SU-DHL-6 (cell line): ENCODE measurements at regions not wholly inside any gene's neighbourhood (a gene's known extent, or its start where the extent isn't known, plus 50 kb on each side); places are given as distances from the start of the nearest gene placed in this dataset.

Source experiments
- H2AFZ ChIP-seq: fragments of 200-600 bp; sonication (generic); 2 replicates; pipeline ENCODE4 v1.6.1; 2014; ENCODE audit warnings: low read depth, mild to moderate bottlenecking, moderate library complexity, mixed read lengths, antibody characterized with exemption, low read length; ENCODE audit not compliant: severe bottlenecking
- H3F3A ChIP-seq: fragments of 200-600 bp; shearing (Covaris generic); 2 replicates; pipeline ENCODE4 v1.6.0; 2016; ENCODE audit warnings: antibody characterized with exemption, mild to moderate bottlenecking; ENCODE audit not compliant: insufficient read depth
- H3K27ac ChIP-seq: fragments of 200-600 bp; sonication (generic); 2 replicates; pipeline ENCODE4 v1.5.1; 2016; ENCODE audit warnings: low read depth, mild to moderate bottlenecking, low read length, moderate library complexity, mixed read lengths
- H3K27me3 ChIP-seq: fragments of 200-600 bp; sonication (generic), shearing (Covaris generic); 2 replicates; pipeline ENCODE4 v1.6.0; 2014; ENCODE audit warnings: mild to moderate bottlenecking, low read length
- H3K36me3 ChIP-seq: fragments of 200-600 bp; sonication (generic); 2 replicates; pipeline ENCODE4 v1.6.1; 2014; ENCODE audit warnings: mild to moderate bottlenecking, low read length, mixed read lengths
- H3K4me2 ChIP-seq: fragments of 300-600, 200-600 bp; shearing (Covaris generic), sonication (generic); 2 replicates; pipeline ENCODE4 v1.6.0; 2014; ENCODE audit warnings: low read length, low read depth, mild to moderate bottlenecking; ENCODE audit not compliant: poor library complexity, severe bottlenecking
- H3K4me3 ChIP-seq: fragments of 200-600 bp; sonication (generic); 2 replicates; pipeline ENCODE4 v1.5.1; 2014; ENCODE audit warnings: antibody characterized with exemption, low read length, mild to moderate bottlenecking, mixed read lengths; ENCODE audit not compliant: insufficient read depth, poor library complexity, severe bottlenecking
- H3K79me2 ChIP-seq: fragments of 200-600 bp; sonication (generic); 2 replicates; pipeline ENCODE4 v1.6.1; 2014; ENCODE audit warnings: mild to moderate bottlenecking, low read length, moderate library complexity; ENCODE audit not compliant: insufficient read depth
- H3K9ac ChIP-seq: fragments of 200-600 bp; sonication (generic); 2 replicates; pipeline ENCODE4 v1.7.0; 2014; ENCODE audit warnings: mild to moderate bottlenecking, low read length
- H3K9me2 ChIP-seq: fragments of 200-600 bp; sonication (generic); replicated peaks from 2 replicates; pipeline ENCODE4 v1.6.1; 2014; ENCODE audit warnings: low read length; ENCODE audit not compliant: insufficient read depth
- H3K9me3 ChIP-seq: fragments of 200-600 bp; sonication (generic); 2 replicates; pipeline ENCODE4 v1.6.1; 2014; ENCODE audit warnings: low read length, mixed read lengths; ENCODE audit not compliant: insufficient read depth
- H4K20me1 ChIP-seq: fragments of 200-600 bp; sonication (generic); 2 replicates; pipeline ENCODE4 v1.6.1; 2014; ENCODE audit warnings: low read depth, mild to moderate bottlenecking, antibody characterized with exemption, low read length, moderate library complexity, mixed read lengths
- EZH2phosphoT487 ChIP-seq: fragments of 200-600 bp; sonication (generic), shearing (Covaris generic); conservative IDR thresholded peaks from 2 replicates; pipeline ENCODE4 v1.6.1; 2018; ENCODE audit warnings: mild to moderate bottlenecking, antibody characterized with exemption, low read length, moderate library complexity, mixed read lengths
- TF ChIP-seq, protein P1 (sequence below): fragments of 200-600 bp; sonication (generic); IDR thresholded peaks from one replicate; pipeline ENCODE4 v1.5.1; 2017; ENCODE audit warnings: antibody characterized with exemption, mild to moderate bottlenecking, low read length, moderate library complexity; ENCODE audit not compliant: insufficient read depth, poor library complexity, severe bottlenecking

- no peaks in the 10 kb centered on the region for H3K9me3 ChIP-seq
- no peak overlapping the region for H3K4me3 ChIP-seq
- no peaks in the 10 kb centered on the region for H3F3A ChIP-seq
- no peaks in the 10 kb centered on the region for H3K36me3 ChIP-seq
- H3K27me3 ChIP-seq = no peaks in the 10 kb centered on the region
- H3K4me2 ChIP-seq = no peak overlapping the region
- no peaks in the 10 kb centered on the region; the same call in 1 of the 2 replicates for H4K20me1 ChIP-seq
- no peak overlapping the region for H2AFZ ChIP-seq
- no peak overlapping the region for H3K9ac ChIP-seq
- no peaks in the 10 kb centered on the region for H3K9me2 ChIP-seq
- H3K79me2 ChIP-seq = no peaks in the 10 kb centered on the region
- H3K27ac ChIP-seq = no peak overlapping the region
- TF ChIP-seq, protein P1, sequence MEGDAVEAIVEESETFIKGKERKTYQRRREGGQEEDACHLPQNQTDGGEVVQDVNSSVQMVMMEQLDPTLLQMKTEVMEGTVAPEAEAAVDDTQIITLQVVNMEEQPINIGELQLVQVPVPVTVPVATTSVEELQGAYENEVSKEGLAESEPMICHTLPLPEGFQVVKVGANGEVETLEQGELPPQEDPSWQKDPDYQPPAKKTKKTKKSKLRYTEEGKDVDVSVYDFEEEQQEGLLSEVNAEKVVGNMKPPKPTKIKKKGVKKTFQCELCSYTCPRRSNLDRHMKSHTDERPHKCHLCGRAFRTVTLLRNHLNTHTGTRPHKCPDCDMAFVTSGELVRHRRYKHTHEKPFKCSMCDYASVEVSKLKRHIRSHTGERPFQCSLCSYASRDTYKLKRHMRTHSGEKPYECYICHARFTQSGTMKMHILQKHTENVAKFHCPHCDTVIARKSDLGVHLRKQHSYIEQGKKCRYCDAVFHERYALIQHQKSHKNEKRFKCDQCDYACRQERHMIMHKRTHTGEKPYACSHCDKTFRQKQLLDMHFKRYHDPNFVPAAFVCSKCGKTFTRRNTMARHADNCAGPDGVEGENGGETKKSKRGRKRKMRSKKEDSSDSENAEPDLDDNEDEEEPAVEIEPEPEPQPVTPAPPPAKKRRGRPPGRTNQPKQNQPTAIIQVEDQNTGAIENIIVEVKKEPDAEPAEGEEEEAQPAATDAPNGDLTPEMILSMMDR = no peak
- no peak for TF ChIP-seq EZH2phosphoT487
Observed at GRCh38 chr6:55983861-55984260, 108.5 kb upstream of the BMP5 start.

GRCh38 chr6:55981660-55982059 is 106.3 kb upstream of the BMP5 start:
- H3K79me2 ChIP-seq = no peaks in the 10 kb centered on the region
- H3K36me3 ChIP-seq = no peaks in the 10 kb centered on the region
- no peak overlapping the region for H3K4me3 ChIP-seq
- H3K9ac ChIP-seq = no peak overlapping the region
- no peaks in the 10 kb centered on the region for H3K9me2 ChIP-seq
- no peak overlapping the region for H2AFZ ChIP-seq
- no peaks in the 10 kb centered on the region; the same call in 1 of the 2 replicates for H4K20me1 ChIP-seq
- H3K27ac ChIP-seq = no peak overlapping the region
- H3K9me3 ChIP-seq = no peaks in the 10 kb centered on the region
- H3K27me3 ChIP-seq = no peaks in the 10 kb centered on the region
- H3F3A ChIP-seq = no peaks in the 10 kb centered on the region
- TF ChIP-seq, protein P1 = no peak
- TF ChIP-seq EZH2phosphoT487 = no peak
- no peak overlapping the region for H3K4me2 ChIP-seq

GRCh38 chr6:55980627-55981211 is 105.3 kb upstream of the BMP5 start:
- Histone ChIP-seq H3K9me2 (no peaks in the 10 kb centered on the region), H3K4me3 (no peak overlapping the region), H3K9me3 (no peaks in the 10 kb centered on the region), H3K36me3 (no peaks in the 10 kb centered on the region), H3F3A (no peaks in the 10 kb centered on the region), H3K4me2 (no peak overlapping the region), H3K79me2 (no peaks in the 10 kb centered on the region), H4K20me1 (no peaks in the 10 kb centered on the region; the same call in 1 of the 2 replicates), H3K9ac (no peak overlapping the region), H3K27ac (no peak overlapping the region), H3K27me3 (no peaks in the 10 kb centered on the region), H2AFZ (no peak overlapping the region)
- TF ChIP-seq, protein P1 = peak; percentile 91
- TF ChIP-seq EZH2phosphoT487 = no peak
